ENCODE measurements at regions not wholly inside any gene's neighbourhood (a gene's known extent, or its start where the extent isn't known, plus 50 kb on each side); places are given as distances from the start of the nearest gene placed in this dataset.

GRCh38 chr18:23311351-23312121 is 141.6 kb upstream of the RIOK3 start:
- no peak overlapping the region for H3K9ac ChIP-seq (ENCODE audit: low read depth, low read length)
- 31% methylated on average over 3 of the region's 7 CpGs; no CpG with 5 or more reads in 1 of the 2 experiments for WGBS, 2 experiments (ENCODE audit: extremely low coverage in 2 of 2, insufficient read length in 1 of 2)
- H3K9me1 ChIP-seq (ENCODE audit: insufficient read depth, low read length) = peaks cover 27% of the 10 kb centered on the region
- peak; percentile 57 for ATAC-seq (ENCODE audit: low read depth)
- H4K8ac ChIP-seq (ENCODE audit: low read depth in 2 of 2, low read length in 2 of 2) = peak overlapping the region; percentile 3 to 80; a peak in 2 of 4 replicates
- H3K4ac ChIP-seq (ENCODE audit: low read depth, low read length) = peak overlapping the region; percentile 89
- H3K36me3 ChIP-seq (ENCODE audit: control insufficient read depth, insufficient read depth, low read length) = no peaks in the 10 kb centered on the region
- peak; percentile 90 for DNase-seq
- no peaks in the 10 kb centered on the region for H3K27me3 ChIP-seq (ENCODE audit: control insufficient read depth, insufficient read depth, low read length)
- peak overlapping the region; percentile 82 for H3K18ac ChIP-seq (ENCODE audit: low read depth, low read length)
- peak overlapping the region; percentile 38 for H2AFZ ChIP-seq (replicated peaks; ENCODE audit: low read length, poor library complexity)
- peak overlapping the region; percentile 80 for H3K14ac ChIP-seq (replicated peaks; ENCODE audit: low read depth, low read length)
- peaks cover 0 to 6% of the 10 kb centered on the region in 2 experiments; a peak in 1 of 4 replicates for H3K79me1 ChIP-seq (ENCODE audit: low read depth in 1 of 2, low read length in 2 of 2)
- H2AK5ac ChIP-seq (ENCODE audit: low read depth, low read length) = peak overlapping the region; percentile 76
- peak overlapping the region; percentile 20; the same call in 1 of the 2 replicates for H3K23ac ChIP-seq (ENCODE audit: low read depth, low read length)
- no peak overlapping the region for H3K4me3 ChIP-seq (ENCODE audit: insufficient read depth, low read depth, low read length)
- POLR2A ChIA-PET (ENCODE audit: unreplicated experiment) = no interaction called here
- TF ChIP-seq, protein P1, sequence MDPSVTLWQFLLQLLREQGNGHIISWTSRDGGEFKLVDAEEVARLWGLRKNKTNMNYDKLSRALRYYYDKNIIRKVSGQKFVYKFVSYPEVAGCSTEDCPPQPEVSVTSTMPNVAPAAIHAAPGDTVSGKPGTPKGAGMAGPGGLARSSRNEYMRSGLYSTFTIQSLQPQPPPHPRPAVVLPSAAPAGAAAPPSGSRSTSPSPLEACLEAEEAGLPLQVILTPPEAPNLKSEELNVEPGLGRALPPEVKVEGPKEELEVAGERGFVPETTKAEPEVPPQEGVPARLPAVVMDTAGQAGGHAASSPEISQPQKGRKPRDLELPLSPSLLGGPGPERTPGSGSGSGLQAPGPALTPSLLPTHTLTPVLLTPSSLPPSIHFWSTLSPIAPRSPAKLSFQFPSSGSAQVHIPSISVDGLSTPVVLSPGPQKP (IDR thresholded peaks at IDR 0.05; ENCODE audit: borderline replicate concordance, low read depth, low read length) = no peak
- TF ChIP-seq CEBPB (IDR thresholded peaks at IDR 0.05; ENCODE audit: low read depth, low read length) (peak; percentile 91), FOS (IDR thresholded peaks at IDR 0.05; ENCODE audit: low read depth, low read length) (peak; percentile 51; the same call in 1 of the 2 replicates), RCOR1 (IDR thresholded peaks at IDR 0.05; ENCODE audit: insufficient replicate concordance, low read length) (no peak)
- H3K9me3 ChIP-seq (ENCODE audit: control insufficient read depth, insufficient read depth, low read length) = no peaks in the 10 kb centered on the region
- peak overlapping the region; percentile 90 for H4K91ac ChIP-seq (ENCODE audit: insufficient read depth, low read depth, low read length)
- peak overlapping the region; percentile 58; the same call in 1 of the 2 replicates for H4K5ac ChIP-seq (ENCODE audit: low read depth, low read length)
- H3K4me2 ChIP-seq (ENCODE audit: low read depth, low read length) = peak overlapping the region; percentile 13; the same call in 1 of the 2 replicates
- peak overlapping the region; percentile 39 for H2AK9ac ChIP-seq (replicated peaks; ENCODE audit: low read depth, low read length, poor library complexity)
- in situ Hi-C loops (cut with MboI; ENCODE audit: low sequenced_read_pairs) (no loop called here), intact Hi-C loops (cut with micrococcal nuclease) (no loop called here), dilution Hi-C loops (cut with HindIII; ENCODE audit: low sequenced_read_pairs, unreplicated experiment) (no loop called here)
- peak overlapping the region; percentile 12; the same call in 1 of the 2 replicates for H3K56ac ChIP-seq (ENCODE audit: extremely low read depth, insufficient read depth, low read length)
- peak overlapping the region; percentile 95; the same call in 2 of the 3 replicates for H2BK15ac ChIP-seq (ENCODE audit: low read depth, low read length)
- H2BK120ac ChIP-seq (ENCODE audit: low read depth, low read length) = peak overlapping the region; percentile 91
- H4K20me1 ChIP-seq (ENCODE audit: insufficient read depth, low read length) = no peaks in the 10 kb centered on the region
- BruUV-seq (replicated peaks) = no TSS peak
- peak overlapping the region; percentile 75 for H2BK5ac ChIP-seq (ENCODE audit: low read depth, low read length, poor library complexity, severe bottlenecking)
- peak overlapping the region; percentile 34; the same call in 1 of the 2 replicates for H3K27ac ChIP-seq (ENCODE audit: insufficient read depth, low read length)
- peaks cover 21% of the 10 kb centered on the region for H3K4me1 ChIP-seq (ENCODE audit: control insufficient read depth, insufficient read depth, low read length)
- H2BK20ac ChIP-seq (ENCODE audit: low read depth, low read length) = peak overlapping the region; percentile 81
- CTCF ChIA-PET = no interaction called here

All from IMR-90 (cell line).